Neuronal stem cell (in vitro differentiated cells): ENCODE measurements at regions not wholly inside any gene's neighbourhood (a gene's known extent, or its start where the extent isn't known, plus 50 kb on each side); places are given as distances from the start of the nearest gene placed in this dataset.
"Not testable (repeated sequence)": the region's sequence is repeated elsewhere in the genome, so short reads cannot be mapped to it uniquely, and the experiment has no call there.

Experiments used
- DNase-seq: peaks from one replicate; pipeline ENCODE4 v3.0.0-alpha.2; 2013; ENCODE audit warnings: low spot score
- H2AFZ ChIP-seq: one replicate; pipeline ENCODE4 v1.6.1; 2013; ENCODE audit warnings: mild to moderate bottlenecking, low read length, inconsistent platforms
- H2AK5ac ChIP-seq: 2 replicates; pipeline ENCODE4 v1.6.1; 2013; ENCODE audit warnings: low read depth, mild to moderate bottlenecking, inconsistent platforms, low read length, moderate library complexity, mixed read lengths
- H2BK120ac ChIP-seq: 2 replicates; pipeline ENCODE4 v1.6.1; 2013; ENCODE audit warnings: low read depth, mild to moderate bottlenecking, inconsistent platforms, low read length, moderate library complexity, mixed read lengths
- H2BK12ac ChIP-seq: one replicate; pipeline ENCODE4 v1.6.1; 2013; ENCODE audit warnings: low read length, inconsistent platforms
- H2BK15ac ChIP-seq: 2 replicates; pipeline ENCODE4 v1.6.1; 2013; ENCODE audit warnings: mild to moderate bottlenecking, low read length, inconsistent platforms, mixed read lengths
- H2BK5ac ChIP-seq: one replicate; pipeline ENCODE4 v1.6.1; 2013; ENCODE audit warnings: inconsistent platforms, mild to moderate bottlenecking, low read length, moderate library complexity
- H3K14ac ChIP-seq: one replicate; pipeline ENCODE4 v1.6.1; 2013; ENCODE audit warnings: low read length, inconsistent platforms
- H3K18ac ChIP-seq: 2 replicates; pipeline ENCODE4 v1.6.1; 2013; ENCODE audit warnings: low read length, inconsistent platforms
- H3K23ac ChIP-seq: 2 replicates; pipeline ENCODE4 v1.6.1; 2013; ENCODE audit warnings: low read depth, mild to moderate bottlenecking, mixed read lengths, low read length, inconsistent platforms; ENCODE audit not compliant: poor library complexity
- H3K27ac ChIP-seq: replicated peaks from 3 replicates; pipeline ENCODE4 v1.5.1; 2013; ENCODE audit warnings: low read length, inconsistent platforms
- H3K27me3 ChIP-seq, 3 experiments: 2 replicates each; pipeline ENCODE4 v1.6.1; 2013; ENCODE audit warnings: low read length in 3 of 3, mild to moderate bottlenecking in 2 of 3, inconsistent platforms in 1 of 3, low read depth in 1 of 3, mixed read lengths in 1 of 3, moderate library complexity in 1 of 3; ENCODE audit not compliant: control insufficient read depth in 3 of 3, insufficient read depth in 3 of 3
- H3K36me3 ChIP-seq, 2 donors: replicated peaks in 1 of 2; 2 replicates each; pipeline ENCODE4 v1.6.1; 2013; ENCODE audit warnings: low read length in 2 of 2; ENCODE audit not compliant: control insufficient read depth in 2 of 2, insufficient read depth in 2 of 2
- H3K4ac ChIP-seq: 2 replicates; pipeline ENCODE4 v1.6.1; 2013; ENCODE audit warnings: inconsistent platforms, mild to moderate bottlenecking, low read length, moderate library complexity
- H3K4me1 ChIP-seq, 2 donors: 1 replicate in 1 of 2; 2 replicates in 1 of 2; pipeline ENCODE4 v1.6.1; 2013; ENCODE audit warnings: low read length in 2 of 2, low read depth in 1 of 2; ENCODE audit not compliant: control insufficient read depth in 2 of 2, insufficient read depth in 1 of 2
- H3K4me2 ChIP-seq: one replicate; pipeline ENCODE4 v1.6.1; 2013; ENCODE audit warnings: mild to moderate bottlenecking, low read length, inconsistent platforms; ENCODE audit not compliant: insufficient read depth, poor library complexity, severe bottlenecking
- H3K4me3 ChIP-seq, 2 donors: 2 replicates each; pipeline ENCODE4 v1.5.1; 2013; ENCODE audit warnings: low read length in 2 of 2, mild to moderate bottlenecking in 2 of 2, inconsistent platforms in 1 of 2, moderate library complexity in 1 of 2
- H3K79me1 ChIP-seq: one replicate; pipeline ENCODE4 v1.6.1; 2013; ENCODE audit warnings: low read depth, mild to moderate bottlenecking, inconsistent platforms, low read length, moderate library complexity
- H3K9ac ChIP-seq: one replicate; pipeline ENCODE4 v1.6.1; 2013; ENCODE audit warnings: mild to moderate bottlenecking, low read depth, low read length, inconsistent platforms; ENCODE audit not compliant: poor library complexity
- H3K9me3 ChIP-seq, 2 donors: replicated peaks in 1 of 2; 2 replicates each; pipeline versions ENCODE3 to v1.6.1; 2013; ENCODE audit warnings: low read length in 2 of 2, mild to moderate bottlenecking in 2 of 2, inconsistent platforms in 1 of 2, low read depth in 1 of 2, mixed read lengths in 1 of 2, moderate library complexity in 1 of 2; ENCODE audit not compliant: control insufficient read depth in 2 of 2, insufficient read depth in 1 of 2
- H4K8ac ChIP-seq: one replicate; pipeline ENCODE4 v1.6.1; 2013; ENCODE audit warnings: low read depth, mild to moderate bottlenecking, inconsistent platforms, low read length, moderate library complexity
- H4K91ac ChIP-seq: one replicate; pipeline ENCODE4 v1.6.1; 2013; ENCODE audit warnings: low read length, low read depth, mild to moderate bottlenecking, inconsistent platforms; ENCODE audit not compliant: poor library complexity
- WGBS, 2 donors: extraction: QIAGEN DNeasy Blood & Tissue Kit; methylation state at CpG; one replicate each; pipeline ENCODE4 v1.1.7; 2013; ENCODE audit warnings: missing lambda C conversion rate in 2 of 2, mixed read lengths in 1 of 2; ENCODE audit not compliant: insufficient read length in 2 of 2, insufficient replicate concordance in 1 of 2; ENCODE audit errors: extremely low coverage in 2 of 2; 5-methylcytosine and 5-hydroxymethylcytosine counted together

- Histone ChIP-seq H3K23ac (no peak overlapping the region), H4K91ac (no peak overlapping the region), H4K8ac (no peak overlapping the region), H3K4me2 (no peak overlapping the region), H3K9ac (no peak overlapping the region), H2BK12ac (no peak overlapping the region), H3K79me1 (no peaks in the 10 kb centered on the region), H3K4me3 (no peak overlapping the region), H3K36me3 (no peaks in the 10 kb centered on the region), H3K4me1 (peaks cover 8 to 9% of the 10 kb centered on the region in 2 donors), H2BK120ac (no peak overlapping the region), H3K27me3 (no peaks in the 10 kb centered on the region), H3K9me3 (peaks cover 2 to 12% of the 10 kb centered on the region in 2 donors), H3K18ac (no peak overlapping the region), H2BK15ac (no peak overlapping the region), H3K14ac (no peak overlapping the region), H2AK5ac (no peak overlapping the region), H2BK5ac (no peak overlapping the region), H2AFZ (peak overlapping the region; percentile 65), H3K4ac (no peak overlapping the region), H3K27ac (peak overlapping the region; percentile 76)
- peak; percentile 23 for DNase-seq
- WGBS, 2 donors: no CpG with 5 or more reads among the region's 1 CpG
Observed at GRCh38 chr4:23422878-23423277, 467.0 kb downstream of the PPARGC1A start.

GRCh38 chr4:23413631-23414030 lies 476.2 kb downstream of the PPARGC1A start:
- H4K8ac ChIP-seq: no peak overlapping the region
- no peaks in the 10 kb centered on the region for H3K4me1 ChIP-seq
- no peaks in the 10 kb centered on the region for H3K9me3 ChIP-seq
- H2AFZ ChIP-seq: peak overlapping the region; percentile 40
- H2BK12ac ChIP-seq: no peak overlapping the region
- no peak for DNase-seq
- no peak overlapping the region for H3K18ac ChIP-seq
- H3K23ac ChIP-seq: no peak overlapping the region
- no peaks in the 10 kb centered on the region for H3K79me1 ChIP-seq
- H2BK5ac ChIP-seq: no peak overlapping the region
- no peak overlapping the region for H4K91ac ChIP-seq
- H3K36me3 ChIP-seq: no peaks in the 10 kb centered on the region
- no peak overlapping the region for H3K4me2 ChIP-seq
- H2BK120ac ChIP-seq: no peak overlapping the region
- H2AK5ac ChIP-seq: no peak overlapping the region
- no peak overlapping the region for H3K4me3 ChIP-seq
- H3K4ac ChIP-seq: no peak overlapping the region
- no peaks in the 10 kb centered on the region for H3K27me3 ChIP-seq
- WGBS, 2 donors: no CpG with 5 or more reads among the region's 3 CpGs
- H3K9ac ChIP-seq: no peak overlapping the region
- no peak overlapping the region for H2BK15ac ChIP-seq
- no peak overlapping the region for H3K27ac ChIP-seq
- H3K14ac ChIP-seq: no peak overlapping the region

DNA sequence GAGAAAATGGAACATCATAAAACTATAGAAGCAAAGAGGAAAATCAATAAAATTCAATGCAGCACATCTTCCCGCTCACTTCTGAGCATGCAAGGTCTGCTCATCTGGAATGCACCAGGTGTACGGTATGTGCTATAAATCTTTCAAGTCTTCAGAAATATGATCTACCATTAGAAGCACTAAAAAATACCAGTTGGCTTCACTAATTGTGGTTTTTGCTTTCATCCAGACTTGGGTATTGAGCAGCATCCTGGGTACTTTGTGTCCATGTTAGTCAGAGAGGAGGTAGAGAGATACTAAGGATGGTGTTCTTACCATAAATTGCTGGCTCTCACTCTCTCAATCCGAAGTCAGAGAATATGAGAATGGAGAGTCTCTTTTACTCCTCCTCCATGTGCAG lies 477.1 kb downstream of the PPARGC1A start:
- no peak overlapping the region for H4K91ac ChIP-seq
- H3K4me3 ChIP-seq: no peak overlapping the region
- H2AFZ ChIP-seq: no peak overlapping the region
- no peaks in the 10 kb centered on the region for H3K4me1 ChIP-seq
- H4K8ac ChIP-seq: no peak overlapping the region
- H3K9ac ChIP-seq: no peak overlapping the region
- no peak overlapping the region for H2BK12ac ChIP-seq
- DNase-seq: no peak
- H3K18ac ChIP-seq: no peak overlapping the region
- H3K4ac ChIP-seq: no peak overlapping the region
- H3K27ac ChIP-seq: no peak overlapping the region
- H3K4me2 ChIP-seq: no peak overlapping the region
- H2BK15ac ChIP-seq: no peak overlapping the region
- H3K27me3 ChIP-seq: no peaks in the 10 kb centered on the region
- H3K23ac ChIP-seq: no peak overlapping the region
- H3K14ac ChIP-seq: no peak overlapping the region
- no CpG with 5 or more reads among the region's 3 CpGs for WGBS, 2 donors
- no peaks in the 10 kb centered on the region for H3K79me1 ChIP-seq
- H2BK5ac ChIP-seq: no peak overlapping the region
- H3K9me3 ChIP-seq: no peaks in the 10 kb centered on the region
- H2BK120ac ChIP-seq: no peak overlapping the region
- H3K36me3 ChIP-seq: no peaks in the 10 kb centered on the region
- H2AK5ac ChIP-seq: no peak overlapping the region

DNA sequence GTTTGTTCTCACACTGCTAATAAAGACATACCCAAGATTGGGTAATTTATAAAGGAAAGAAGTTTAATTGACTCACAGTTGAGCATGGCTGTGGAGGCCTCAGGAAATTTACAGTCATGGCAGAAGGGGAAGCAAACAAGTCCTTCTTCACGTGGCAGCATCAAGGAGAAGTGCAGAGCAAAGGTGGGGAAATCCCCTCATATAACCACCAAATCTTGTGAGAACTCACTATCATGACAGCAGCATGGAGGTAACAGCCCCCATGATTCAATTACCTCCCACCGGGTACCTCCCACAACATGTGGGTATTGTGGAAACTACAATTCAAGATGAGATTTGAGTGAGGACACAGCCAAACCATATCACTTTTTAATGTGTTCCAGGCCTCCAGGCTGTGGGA lies 480.9 kb downstream of the PPARGC1A start:
- not testable (repeated sequence) for H2AFZ ChIP-seq, H3K4ac ChIP-seq, H3K14ac ChIP-seq, H3K4me1 ChIP-seq, H3K27me3 ChIP-seq, H2BK15ac ChIP-seq, H3K4me2 ChIP-seq, H2BK5ac ChIP-seq, H2BK12ac ChIP-seq, H4K91ac ChIP-seq, H2BK120ac ChIP-seq, H2AK5ac ChIP-seq, H3K4me3 ChIP-seq, H3K9ac ChIP-seq, DNase-seq, H4K8ac ChIP-seq, H3K79me1 ChIP-seq, H3K18ac ChIP-seq, H3K27ac ChIP-seq, H3K9me3 ChIP-seq, H3K23ac ChIP-seq, H3K36me3 ChIP-seq
- no CpG with 5 or more reads among the region's 2 CpGs for WGBS, 2 donors
